Endodermal cell (in vitro differentiated cells): ENCODE measurements at regions not wholly inside any gene's neighbourhood (a gene's known extent, or its start where the extent isn't known, plus 50 kb on each side); places are given as distances from the start of the nearest gene placed in this dataset.

ENCODE experiments used
- DNase-seq: peaks from one replicate; pipeline ENCODE4 v3.0.0-alpha.2; 2017
- H3K27ac ChIP-seq: 2 replicates; pipeline ENCODE4 v1.5.1; 2013; ENCODE audit warnings: mild to moderate bottlenecking, low read depth, low read length, moderate library complexity
- H3K27me3 ChIP-seq: 2 replicates; pipeline ENCODE4 v1.6.1; 2013; ENCODE audit warnings: mild to moderate bottlenecking, low read length, moderate library complexity; ENCODE audit not compliant: insufficient read depth, control insufficient read depth, poor library complexity, severe bottlenecking
- H3K36me3 ChIP-seq: 2 replicates; pipeline ENCODE4 v1.7.0; 2013; ENCODE audit warnings: mild to moderate bottlenecking, low read length, moderate library complexity; ENCODE audit not compliant: control insufficient read depth, insufficient read depth
- H3K4me1 ChIP-seq: one replicate; pipeline ENCODE4 v1.7.0; 2013; ENCODE audit warnings: low read length; ENCODE audit not compliant: control insufficient read depth, insufficient read depth
- H3K4me3 ChIP-seq: 2 replicates; pipeline ENCODE4 v1.5.1; 2013; ENCODE audit warnings: mild to moderate bottlenecking, low read length, moderate library complexity
- H3K9ac ChIP-seq: 2 replicates; pipeline ENCODE4 v1.6.1; 2013; ENCODE audit warnings: mild to moderate bottlenecking, low read length, moderate library complexity; ENCODE audit not compliant: poor library complexity, severe bottlenecking; ENCODE audit errors: extremely low read depth
- H3K9me3 ChIP-seq: 2 replicates; pipeline ENCODE4 v1.6.1; 2013; ENCODE audit warnings: mild to moderate bottlenecking, low read length, moderate library complexity; ENCODE audit not compliant: control insufficient read depth
- H3K27ac Mint-ChIP-seq: 2 replicates; pipeline ENCODE4 v1.8.0; 2020; ENCODE audit warnings: mixed read lengths
- H3K27me3 Mint-ChIP-seq: 2 replicates; pipeline ENCODE4 v1.8.0; 2021; ENCODE audit warnings: mild to moderate bottlenecking, mixed read lengths; ENCODE audit not compliant: insufficient read depth
- H3K36me3 Mint-ChIP-seq: 2 replicates; pipeline ENCODE4 v1.8.0; 2020; ENCODE audit warnings: low read depth, mixed read lengths
- H3K4me1 Mint-ChIP-seq: 2 replicates; pipeline ENCODE4 v1.8.0; 2020; ENCODE audit warnings: mixed read lengths
- H3K4me3 Mint-ChIP-seq: 2 replicates; pipeline ENCODE4 v1.8.0; 2020; ENCODE audit warnings: mild to moderate bottlenecking, moderate library complexity, mixed read lengths
- H3K9me3 Mint-ChIP-seq: 2 replicates; pipeline ENCODE4 v1.8.0; 2020; ENCODE audit warnings: mild to moderate bottlenecking, mixed read lengths
- WGBS, 2 experiments: methylation state at CpG; one replicate each; pipeline versions ENCODE4 v1.1.5 to v1.1.7; 2013; ENCODE audit warnings: missing lambda C conversion rate in 2 of 2, mixed read lengths in 1 of 2; ENCODE audit not compliant: insufficient coverage in 1 of 2, insufficient read length in 1 of 2; 5-methylcytosine and 5-hydroxymethylcytosine counted together
- TF ChIP-seq, protein P1 (sequence below): fragments of 200-600 bp; sonication (generic); conservative IDR thresholded peaks from 2 replicates; pipeline ENCODE4 v1.5.0; 2021; ENCODE audit warnings: antibody characterized with exemption, mild to moderate bottlenecking

DNA sequence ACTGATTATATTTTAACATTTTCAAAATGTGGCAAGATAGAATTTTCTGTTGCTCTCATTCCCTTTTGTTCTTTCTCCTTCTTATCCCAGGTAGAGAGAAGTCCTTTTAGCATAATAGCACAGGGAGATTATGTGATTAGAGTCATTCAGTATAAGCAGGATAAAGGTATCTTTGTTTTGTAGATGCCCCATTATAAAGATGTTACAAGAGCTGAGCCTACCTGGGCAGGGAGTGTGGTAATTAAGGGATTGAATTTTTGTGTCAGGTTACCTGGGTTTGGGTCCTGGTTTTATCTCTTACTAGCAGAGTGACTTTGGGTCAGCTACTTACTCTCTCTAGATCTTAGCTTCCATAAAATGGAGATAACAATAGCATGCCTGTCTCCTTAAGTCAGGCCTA, 536.5 kb downstream of the TMEM135 start:
- TF ChIP-seq, protein P1, sequence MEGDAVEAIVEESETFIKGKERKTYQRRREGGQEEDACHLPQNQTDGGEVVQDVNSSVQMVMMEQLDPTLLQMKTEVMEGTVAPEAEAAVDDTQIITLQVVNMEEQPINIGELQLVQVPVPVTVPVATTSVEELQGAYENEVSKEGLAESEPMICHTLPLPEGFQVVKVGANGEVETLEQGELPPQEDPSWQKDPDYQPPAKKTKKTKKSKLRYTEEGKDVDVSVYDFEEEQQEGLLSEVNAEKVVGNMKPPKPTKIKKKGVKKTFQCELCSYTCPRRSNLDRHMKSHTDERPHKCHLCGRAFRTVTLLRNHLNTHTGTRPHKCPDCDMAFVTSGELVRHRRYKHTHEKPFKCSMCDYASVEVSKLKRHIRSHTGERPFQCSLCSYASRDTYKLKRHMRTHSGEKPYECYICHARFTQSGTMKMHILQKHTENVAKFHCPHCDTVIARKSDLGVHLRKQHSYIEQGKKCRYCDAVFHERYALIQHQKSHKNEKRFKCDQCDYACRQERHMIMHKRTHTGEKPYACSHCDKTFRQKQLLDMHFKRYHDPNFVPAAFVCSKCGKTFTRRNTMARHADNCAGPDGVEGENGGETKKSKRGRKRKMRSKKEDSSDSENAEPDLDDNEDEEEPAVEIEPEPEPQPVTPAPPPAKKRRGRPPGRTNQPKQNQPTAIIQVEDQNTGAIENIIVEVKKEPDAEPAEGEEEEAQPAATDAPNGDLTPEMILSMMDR = no peak
- H3K27me3 ChIP-seq = no peaks in the 10 kb centered on the region
- no peaks in the 10 kb centered on the region for H3K36me3 ChIP-seq
- H3K4me3 Mint-ChIP-seq = no peak overlapping the region
- no peaks in the 10 kb centered on the region for H3K27me3 Mint-ChIP-seq
- H3K4me1 ChIP-seq = no peaks in the 10 kb centered on the region
- no peaks in the 10 kb centered on the region for H3K9me3 ChIP-seq
- no peak overlapping the region for H3K4me3 ChIP-seq
- no peaks in the 10 kb centered on the region for H3K9me3 Mint-ChIP-seq
- no peak overlapping the region for H3K9ac ChIP-seq
- no peak overlapping the region for H3K27ac ChIP-seq
- H3K27ac Mint-ChIP-seq = no peak overlapping the region
- peaks cover 14% of the 10 kb centered on the region for H3K4me1 Mint-ChIP-seq
- no peak for DNase-seq
- H3K36me3 Mint-ChIP-seq = no peaks in the 10 kb centered on the region

- Mint-ChIP-seq H3K9me3 (no peaks in the 10 kb centered on the region), H3K36me3 (no peaks in the 10 kb centered on the region), H3K27ac (no peak overlapping the region), H3K4me1 (peaks cover 14% of the 10 kb centered on the region), H3K27me3 (no peaks in the 10 kb centered on the region), H3K4me3 (no peak overlapping the region)
- no peak overlapping the region for H3K27ac ChIP-seq
- no peaks in the 10 kb centered on the region for H3K9me3 ChIP-seq
- no peak overlapping the region for H3K9ac ChIP-seq
- no peak for DNase-seq
- TF ChIP-seq, protein P1 = no peak
- WGBS, 2 experiments = 94% methylated on average over 1 of the region's 1 CpG; no CpG with 5 or more reads in 1 of the 2 experiments
- no peaks in the 10 kb centered on the region for H3K4me1 ChIP-seq
- no peaks in the 10 kb centered on the region for H3K36me3 ChIP-seq
- H3K4me3 ChIP-seq = no peak overlapping the region
- no peaks in the 10 kb centered on the region for H3K27me3 ChIP-seq
These were observed 536.0 kb downstream of the TMEM135 start for GRCh38 chr11:87573708-87574107.

- Histone ChIP-seq H3K36me3 (no peaks in the 10 kb centered on the region), H3K4me3 (no peak overlapping the region), H3K4me1 (no peaks in the 10 kb centered on the region), H3K27ac (no peak overlapping the region), H3K9ac (no peak overlapping the region), H3K27me3 (no peaks in the 10 kb centered on the region), H3K9me3 (no peaks in the 10 kb centered on the region)
- no peak for DNase-seq
- no peaks in the 10 kb centered on the region for H3K9me3 Mint-ChIP-seq
- H3K4me3 Mint-ChIP-seq = no peak overlapping the region
- no peaks in the 10 kb centered on the region for H3K27me3 Mint-ChIP-seq
- TF ChIP-seq, protein P1 = no peak
- H3K27ac Mint-ChIP-seq = no peak overlapping the region
- peaks cover 14% of the 10 kb centered on the region for H3K4me1 Mint-ChIP-seq
- no peaks in the 10 kb centered on the region for H3K36me3 Mint-ChIP-seq
These were observed 535.1 kb downstream of the TMEM135 start for GRCh38 chr11:87572881-87573280.
